GM18519 (cell line): ENCODE measurements at regions not wholly inside any gene's neighbourhood (a gene's known extent, or its start where the extent isn't known, plus 50 kb on each side); places are given as distances from the start of the nearest gene placed in this dataset.
"Not testable (repeated sequence)": the region's sequence is repeated elsewhere in the genome, so short reads cannot be mapped to it uniquely, and the experiment has no call there.

Source experiments
- ATAC-seq: cut with Tn5 transposase; IDR thresholded peaks from one replicate; pipeline ENCODE4 v1.9.1; 2021; ENCODE audit warnings: mild to moderate bottlenecking, moderate library complexity; ENCODE audit not compliant: unreplicated experiment, low FRiP score

DNA sequence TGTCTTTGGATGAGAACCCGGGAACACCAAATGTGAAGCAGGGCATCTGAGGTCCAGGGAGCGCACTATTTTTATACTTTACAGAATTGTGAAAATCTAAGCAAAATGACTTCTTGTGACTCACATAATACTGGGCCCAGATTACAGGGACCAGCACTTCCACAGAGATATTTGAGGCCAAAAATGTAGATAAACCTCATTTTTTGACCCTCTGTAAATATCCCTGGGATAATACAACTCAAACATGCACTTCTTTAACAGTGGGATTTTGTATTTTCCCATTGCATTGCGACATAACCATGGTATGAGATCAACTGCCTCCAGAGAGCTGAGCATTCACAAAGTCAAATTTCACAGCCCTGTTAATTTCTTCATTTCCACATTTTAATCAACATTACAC, 289.4 kb upstream of the ADGRL4 start:
- no peak for ATAC-seq

DNA sequence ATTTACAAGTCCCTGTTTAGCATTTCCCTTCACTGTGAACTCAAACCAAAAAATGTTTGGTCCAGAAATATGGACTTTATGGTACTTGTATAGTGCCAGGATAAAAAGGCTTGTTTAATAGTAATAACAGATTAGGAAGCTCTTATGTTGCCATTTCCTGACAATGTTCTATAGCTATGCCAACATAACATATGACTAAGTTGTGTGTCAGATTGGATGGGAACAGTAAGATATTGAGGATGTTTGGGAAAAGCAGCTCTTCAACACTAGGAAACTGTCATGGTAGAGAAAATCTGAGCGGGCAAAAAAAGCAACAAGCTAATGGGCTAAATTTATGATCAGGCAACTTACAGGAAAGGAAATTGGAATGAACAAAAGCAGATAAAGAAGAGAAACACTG, 287.1 kb upstream of the ADGRL4 start:
- no peak for ATAC-seq

GRCh38 chr1:79290927-79291474, 284.5 kb upstream of the ADGRL4 start:
- no peak for ATAC-seq

DNA sequence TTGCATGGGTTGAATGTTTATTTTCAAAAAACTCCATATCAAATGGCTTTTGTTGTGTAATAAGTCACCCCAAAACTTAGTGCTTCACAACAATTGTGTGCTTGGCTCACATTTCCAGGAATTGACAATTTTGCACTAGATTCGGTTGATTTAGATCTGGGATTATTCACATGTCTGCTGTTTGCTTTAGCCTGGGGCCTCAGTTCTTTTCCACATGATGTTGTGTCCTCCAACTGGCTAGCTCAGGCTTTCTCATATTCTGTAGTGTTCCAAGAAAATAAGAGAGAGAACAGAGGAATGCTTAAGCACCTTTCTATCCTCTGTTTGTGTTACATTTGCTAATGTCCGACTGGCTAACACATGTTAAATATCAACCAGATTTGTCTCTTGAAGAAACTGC, 281.5 kb upstream of the ADGRL4 start:
- no peak for ATAC-seq

DNA sequence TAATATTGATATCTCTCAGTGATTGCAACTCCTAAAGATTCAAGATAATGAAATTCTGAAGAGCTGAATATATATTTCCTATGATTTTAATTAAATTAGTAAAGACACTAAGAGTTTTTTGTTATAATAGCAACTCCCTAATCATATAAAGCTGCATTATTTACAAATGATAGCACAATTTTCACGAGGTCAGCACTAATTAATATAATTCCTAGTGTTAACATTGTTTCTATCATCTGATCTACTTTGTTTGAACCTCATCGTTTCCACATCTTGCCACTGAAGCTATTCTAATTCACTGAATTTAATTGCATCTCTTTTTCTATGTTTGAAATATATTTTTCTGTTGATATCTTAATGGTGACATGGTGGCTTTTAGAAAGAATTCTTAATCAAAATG, 279.1 kb upstream of the ADGRL4 start:
- ATAC-seq, result no peak

DNA sequence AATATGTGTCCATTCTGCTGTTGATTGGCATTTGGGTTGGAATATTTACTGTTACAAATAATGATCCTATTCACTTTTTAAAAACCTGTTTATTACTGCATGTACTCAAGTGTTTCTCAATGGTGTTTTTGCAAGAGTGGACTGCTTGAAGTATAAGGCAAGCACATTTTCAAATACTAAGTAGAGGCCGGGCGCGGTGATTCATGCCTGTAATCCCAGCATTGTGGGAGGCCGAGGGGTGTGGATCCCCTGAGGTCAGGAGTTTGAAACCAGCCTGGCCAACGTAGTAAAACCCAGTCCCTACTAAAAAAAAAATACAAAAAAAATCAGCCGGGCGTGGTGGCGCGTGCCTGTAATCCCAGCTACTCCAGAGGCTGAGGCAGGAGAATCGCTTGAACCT, 276.9 kb upstream of the ADGRL4 start:
- no peak for ATAC-seq

- ATAC-seq, result no peak
Measured at GRCh38 chr1:79281442-79281841, 274.9 kb upstream of the ADGRL4 start.

GRCh38 chr1:79271759-79272158, 265.2 kb upstream of the ADGRL4 start:
- ATAC-seq, result no peak

GRCh38 chr1:79264975-79265818, 258.7 kb upstream of the ADGRL4 start:
- no peak for ATAC-seq

- no peak for ATAC-seq
Measured at GRCh38 chr1:79264285-79264684, 257.8 kb upstream of the ADGRL4 start.

DNA sequence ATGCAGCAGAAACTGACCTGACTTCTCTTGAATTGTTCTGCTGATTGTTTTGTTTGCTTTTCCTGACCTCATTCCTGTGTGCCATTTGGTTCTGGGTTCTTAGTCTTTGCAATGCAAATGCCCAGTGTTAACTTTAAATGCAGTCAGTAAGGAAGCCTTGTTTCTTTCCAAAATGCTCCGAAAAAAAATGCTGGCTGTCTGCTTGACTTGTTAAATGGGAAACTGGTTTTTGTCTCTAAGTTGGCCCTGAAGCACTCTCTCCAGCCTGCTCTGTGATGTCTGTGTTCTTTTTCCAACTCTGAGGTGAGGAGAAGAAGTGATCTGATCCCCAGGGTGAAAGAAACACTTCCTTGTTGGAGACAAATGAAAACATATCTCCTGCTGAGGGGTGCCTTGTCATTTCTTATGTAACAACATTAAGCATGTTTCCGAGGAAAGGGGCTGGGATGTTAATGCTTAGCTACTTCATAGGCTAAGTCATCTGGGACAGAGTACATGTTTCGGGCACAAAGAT, 256.3 kb upstream of the ADGRL4 start:
- no peak for ATAC-seq

GRCh38 chr1:79259390-79260336, 253.1 kb upstream of the ADGRL4 start:
- peak; percentile 67 for ATAC-seq

- ATAC-seq, result no peak
Measured at GRCh38 chr1:79255421-79255820, 248.9 kb upstream of the ADGRL4 start.

- ATAC-seq, result no peak
Measured at GRCh38 chr1:79252598-79252997, 246.1 kb upstream of the ADGRL4 start.

- no peak for ATAC-seq
Measured at GRCh38 chr1:79239840-79240239, 233.3 kb upstream of the ADGRL4 start.

- ATAC-seq, result no peak
Measured at GRCh38 chr1:79235301-79236002, 228.9 kb upstream of the ADGRL4 start.

DNA sequence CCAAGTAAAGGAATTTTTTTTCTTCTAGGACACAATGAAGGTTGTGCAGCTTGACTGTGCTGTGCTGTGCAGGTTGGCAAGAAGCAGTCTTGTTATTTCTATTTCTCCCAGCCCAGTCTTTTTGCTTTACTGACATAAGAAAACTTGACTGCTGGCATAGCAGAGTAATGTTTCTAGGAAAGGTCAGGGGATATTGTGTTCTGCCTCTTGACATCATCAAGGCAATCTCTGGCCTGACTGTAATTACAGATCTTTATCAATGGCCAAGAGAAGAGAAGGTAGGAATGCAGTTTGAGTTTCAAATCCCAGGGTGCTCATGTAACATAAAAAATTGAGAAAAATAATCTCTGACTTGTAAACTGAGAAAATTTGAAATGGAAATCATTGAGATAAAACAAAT, 226.3 kb upstream of the ADGRL4 start:
- no peak for ATAC-seq

DNA sequence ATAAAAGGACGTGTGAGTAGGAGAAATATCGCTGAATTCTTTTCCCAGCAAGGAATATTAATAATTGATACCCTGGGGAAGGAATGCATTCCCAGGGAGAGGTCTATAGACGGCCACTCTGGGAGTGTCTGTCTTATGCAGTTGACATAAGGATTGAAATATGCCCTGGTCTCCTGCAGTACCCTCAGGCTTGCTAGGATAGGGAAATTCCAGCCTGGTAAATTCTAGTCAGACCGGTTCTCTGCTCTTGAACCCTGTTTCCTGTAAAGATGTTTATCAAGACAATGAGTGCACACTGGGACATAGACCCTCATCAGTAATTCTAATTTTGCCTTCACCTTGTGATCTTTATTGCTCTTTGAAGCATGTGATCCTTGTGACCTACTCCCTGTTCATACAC, 224.2 kb upstream of the ADGRL4 start:
- not testable (repeated sequence) for ATAC-seq

- no peak for ATAC-seq
Measured at GRCh38 chr1:79226963-79227362, 220.4 kb upstream of the ADGRL4 start.

DNA sequence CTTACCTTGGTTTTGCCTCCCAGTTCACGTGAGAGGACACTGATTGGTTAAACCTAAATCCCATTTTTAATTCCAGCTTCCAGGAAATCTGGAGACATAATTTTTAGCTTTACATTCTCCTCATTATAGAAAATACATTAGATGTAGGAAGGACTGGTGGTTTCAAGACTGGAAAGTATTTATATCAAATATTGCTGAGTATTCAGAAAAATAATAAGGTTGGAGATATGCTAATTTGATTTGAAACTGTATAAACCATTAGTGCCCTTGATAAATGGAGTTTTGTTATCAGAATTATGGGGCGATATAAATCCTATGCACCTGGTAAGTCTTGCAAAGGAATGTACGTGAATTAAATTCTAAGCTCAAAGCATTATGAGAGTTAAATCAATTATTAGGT, 218.0 kb upstream of the ADGRL4 start:
- ATAC-seq, result no peak
